Right lobe of liver (tissue), 4 donors: ENCODE measurements at regions not wholly inside any gene's neighbourhood (a gene's known extent, or its start where the extent isn't known, plus 50 kb on each side); places are given as distances from the start of the nearest gene placed in this dataset.

Experiments
- POLR2A ChIP-seq: fragments of 450-650 bp; IDR thresholded peaks from one replicate; pipeline ENCODE4 v1.6.1; 2017; ENCODE audit warnings: antibody characterized with exemption, mild to moderate bottlenecking
- TF ChIP-seq, protein P1 (sequence below), 4 donors: fragments of 200-600 bp in 3 of 4; fragments of 450-650 bp in 1 of 4; IDR thresholded peaks; one replicate each; pipeline versions ENCODE4 v1.5.1 to v1.8.0; 2016 to 2022; ENCODE audit warnings: antibody characterized with exemption in 4 of 4, mild to moderate bottlenecking in 2 of 4
- donor health status: DM: no; HTN: no; CAD: no.
- donor health status: DM: no; HTN: no; CAD: no.
- donor health status: DM: no; HTN: yes; CAD: no.

DNA sequence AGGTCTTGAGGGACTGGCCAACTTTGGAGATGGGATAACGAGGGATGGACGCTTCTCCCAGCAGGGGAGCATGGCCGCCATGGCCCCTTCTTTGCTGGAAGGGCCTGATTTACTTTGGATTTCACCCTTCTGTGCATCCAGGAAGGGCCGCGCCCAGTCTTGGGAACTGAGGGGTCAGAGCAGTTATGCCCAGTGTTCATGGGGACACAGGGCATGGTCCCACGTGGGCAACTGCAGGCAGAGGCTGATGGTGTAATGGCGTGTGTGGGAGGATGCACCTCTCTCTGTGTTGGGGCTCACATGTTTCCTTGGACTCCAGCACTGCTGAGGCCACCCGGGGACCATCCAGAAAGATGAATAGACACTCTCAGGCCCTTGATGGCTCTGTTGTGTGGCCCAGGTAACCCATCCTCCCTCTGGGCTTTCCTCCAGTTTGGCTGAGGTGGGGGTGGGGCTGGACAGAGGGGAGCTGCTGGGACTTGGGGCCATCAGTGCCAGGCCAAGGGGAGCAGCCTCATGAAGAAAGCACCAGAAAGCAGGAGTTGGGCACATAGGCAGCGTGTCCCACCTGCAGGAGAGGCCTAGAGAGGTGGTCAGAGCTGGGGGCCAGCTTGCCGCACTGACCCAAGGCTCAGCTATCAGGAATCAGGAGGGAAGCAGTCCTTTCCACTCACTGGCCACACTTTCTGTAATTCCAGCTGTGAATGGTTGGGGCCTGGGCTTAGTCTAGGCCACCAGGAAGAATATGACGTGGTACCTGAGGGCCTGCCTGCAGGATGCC, 1033.9 kb downstream of the TBC1D22A start:
- TF ChIP-seq, protein P1, sequence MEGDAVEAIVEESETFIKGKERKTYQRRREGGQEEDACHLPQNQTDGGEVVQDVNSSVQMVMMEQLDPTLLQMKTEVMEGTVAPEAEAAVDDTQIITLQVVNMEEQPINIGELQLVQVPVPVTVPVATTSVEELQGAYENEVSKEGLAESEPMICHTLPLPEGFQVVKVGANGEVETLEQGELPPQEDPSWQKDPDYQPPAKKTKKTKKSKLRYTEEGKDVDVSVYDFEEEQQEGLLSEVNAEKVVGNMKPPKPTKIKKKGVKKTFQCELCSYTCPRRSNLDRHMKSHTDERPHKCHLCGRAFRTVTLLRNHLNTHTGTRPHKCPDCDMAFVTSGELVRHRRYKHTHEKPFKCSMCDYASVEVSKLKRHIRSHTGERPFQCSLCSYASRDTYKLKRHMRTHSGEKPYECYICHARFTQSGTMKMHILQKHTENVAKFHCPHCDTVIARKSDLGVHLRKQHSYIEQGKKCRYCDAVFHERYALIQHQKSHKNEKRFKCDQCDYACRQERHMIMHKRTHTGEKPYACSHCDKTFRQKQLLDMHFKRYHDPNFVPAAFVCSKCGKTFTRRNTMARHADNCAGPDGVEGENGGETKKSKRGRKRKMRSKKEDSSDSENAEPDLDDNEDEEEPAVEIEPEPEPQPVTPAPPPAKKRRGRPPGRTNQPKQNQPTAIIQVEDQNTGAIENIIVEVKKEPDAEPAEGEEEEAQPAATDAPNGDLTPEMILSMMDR (IDR thresholded peaks at IDR 0.05), result no peak
- no peak for TF ChIP-seq POLR2A
